GM12891 (cell line): ENCODE measurements at regions not wholly inside any gene's neighbourhood (a gene's known extent, or its start where the extent isn't known, plus 50 kb on each side); places are given as distances from the start of the nearest gene placed in this dataset.

Experiments
- PAX5 ChIP-seq: IDR thresholded peaks from 2 replicates; pipeline ENCODE4 v1.6.1; 2011; ENCODE audit warnings: low read length, moderate library complexity, mild to moderate bottlenecking; ENCODE audit not compliant: insufficient read depth, severe bottlenecking
- POLR2A ChIP-seq: IDR thresholded peaks from 2 replicates; pipeline ENCODE4 v1.6.1; 2011; ENCODE audit warnings: low read depth, low read length, control low read depth

- TF ChIP-seq PAX5 (no peak), POLR2A (no peak)
These were observed 654.5 kb downstream of the TOX3 start for GRCh38 chr16:51892293-51893007.
